ENCODE measurements at regions not wholly inside any gene's neighbourhood (a gene's known extent, or its start where the extent isn't known, plus 50 kb on each side); places are given as distances from the start of the nearest gene placed in this dataset.
"Not testable (repeated sequence)": the region's sequence is repeated elsewhere in the genome, so short reads cannot be mapped to it uniquely, and the experiment has no call there.

DNA sequence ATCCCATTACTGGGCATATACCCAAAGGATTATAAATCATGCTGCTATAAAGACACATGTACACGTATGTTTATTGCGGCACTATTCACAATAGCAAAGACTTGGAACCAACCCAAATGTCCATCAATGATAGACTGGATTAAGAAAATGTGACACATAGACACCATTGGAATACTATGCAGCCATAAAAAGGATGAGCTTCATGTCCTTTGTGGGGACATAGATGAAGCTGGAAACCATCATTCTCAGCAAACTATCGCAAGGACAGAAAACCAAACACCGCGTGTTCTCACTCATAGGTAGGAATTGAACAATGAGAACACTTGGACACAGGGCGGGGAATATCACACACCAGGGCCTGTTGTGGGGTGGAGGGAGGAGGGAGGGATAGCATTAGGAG, 105.3 kb downstream of the NOC3L start:
- DNase-seq (ENCODE audit: low read depth, low spot score); H3K4me3 ChIP-seq (ENCODE audit: low read length): not testable (repeated sequence)

GRCh38 chr10:94260455-94260854, 102.3 kb downstream of the NOC3L start:
- no peak overlapping the region for H3K4me3 ChIP-seq (ENCODE audit: low read length)
- no peak for DNase-seq (ENCODE audit: low read depth, low spot score)

GRCh38 chr10:94264085-94264484, 98.7 kb downstream of the NOC3L start:
- DNase-seq (ENCODE audit: low read depth, low spot score) = no peak
- H3K4me3 ChIP-seq (ENCODE audit: low read length) = no peak overlapping the region

DNA sequence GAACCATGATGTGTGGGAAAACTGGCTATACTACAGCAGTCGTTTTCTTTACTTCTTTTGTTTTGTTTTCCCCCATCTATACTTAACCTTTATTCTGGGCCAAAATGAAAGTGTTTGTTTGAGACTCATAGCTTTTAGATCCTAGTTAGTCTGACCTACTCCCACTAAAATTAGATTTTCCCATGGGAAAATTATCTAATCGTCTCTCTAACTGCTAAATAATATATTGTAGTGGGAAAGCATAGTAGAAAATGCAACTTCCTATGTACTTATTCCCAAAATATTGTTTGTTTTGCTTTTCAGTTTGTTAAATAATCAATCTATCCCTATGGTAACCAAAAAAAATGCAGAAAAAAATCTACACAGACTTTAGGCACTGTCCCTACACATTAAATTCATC, 96.6 kb downstream of the NOC3L start:
- no peak for DNase-seq (ENCODE audit: low read depth, low spot score)
- no peak overlapping the region for H3K4me3 ChIP-seq (ENCODE audit: low read length)

GRCh38 chr10:94268652-94269051, 94.1 kb downstream of the NOC3L start:
- DNase-seq (ENCODE audit: low read depth, low spot score) = no peak
- H3K4me3 ChIP-seq (ENCODE audit: low read length) = no peak overlapping the region

DNA sequence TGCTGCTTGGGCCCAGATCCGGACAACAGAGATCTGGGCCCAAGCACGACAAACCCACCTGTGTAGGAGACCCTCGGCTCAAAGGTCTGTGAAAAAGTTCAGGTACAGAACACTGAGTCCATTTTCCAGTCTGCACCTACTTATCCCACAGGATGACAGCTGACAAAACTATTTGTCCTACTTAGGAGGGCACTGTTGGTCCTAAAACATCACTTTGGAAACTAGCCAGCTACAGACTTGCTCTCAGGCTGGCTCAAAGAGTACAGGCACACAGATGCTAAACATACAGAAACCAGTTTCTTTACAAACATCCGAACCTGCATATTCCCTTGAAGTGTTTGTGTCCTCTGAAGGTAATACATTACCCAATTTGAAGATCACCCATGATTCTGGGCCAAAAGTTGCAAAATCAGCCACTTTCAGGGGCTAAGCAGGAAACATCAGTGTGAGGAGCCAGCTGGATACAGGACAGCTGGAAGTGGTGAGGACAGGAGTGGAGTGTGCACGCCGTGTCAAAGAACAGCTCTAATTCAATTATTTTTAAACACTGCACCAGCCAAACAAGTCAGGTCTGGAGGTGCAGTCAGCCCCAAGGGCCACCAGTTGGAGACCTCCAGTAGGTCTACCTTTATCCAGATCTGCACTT, 88.5 kb downstream of the NOC3L start:
- no peak for DNase-seq (ENCODE audit: low read depth, low spot score)

DNA sequence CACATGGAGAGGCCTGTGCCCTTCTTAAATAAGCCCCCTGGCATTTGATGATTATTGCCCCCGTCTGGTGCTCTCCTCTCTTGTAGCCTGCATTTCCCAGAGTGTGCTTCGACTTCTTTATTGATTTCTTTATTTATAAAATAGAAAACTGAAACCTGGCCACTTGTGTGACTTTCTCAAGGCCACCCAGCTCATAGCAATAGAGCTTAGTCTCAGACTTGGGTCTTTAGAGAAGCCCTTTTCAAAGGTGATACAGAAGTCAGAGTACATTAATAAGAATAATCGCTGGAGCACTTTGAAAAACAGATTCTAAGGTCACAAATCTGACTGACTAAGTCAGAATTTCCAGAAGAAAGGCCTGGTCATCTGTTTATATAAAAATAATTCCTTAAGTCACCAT, 86.6 kb downstream of the NOC3L start:
- DNase-seq (ENCODE audit: low read depth, low spot score) = no peak
- no peak overlapping the region for H3K4me3 ChIP-seq (ENCODE audit: low read length)

More for the DNA sequence above, 88.5 kb downstream of the NOC3L start:
- H3K4me3 ChIP-seq (ENCODE audit: low read length) = no peak overlapping the region

DNA sequence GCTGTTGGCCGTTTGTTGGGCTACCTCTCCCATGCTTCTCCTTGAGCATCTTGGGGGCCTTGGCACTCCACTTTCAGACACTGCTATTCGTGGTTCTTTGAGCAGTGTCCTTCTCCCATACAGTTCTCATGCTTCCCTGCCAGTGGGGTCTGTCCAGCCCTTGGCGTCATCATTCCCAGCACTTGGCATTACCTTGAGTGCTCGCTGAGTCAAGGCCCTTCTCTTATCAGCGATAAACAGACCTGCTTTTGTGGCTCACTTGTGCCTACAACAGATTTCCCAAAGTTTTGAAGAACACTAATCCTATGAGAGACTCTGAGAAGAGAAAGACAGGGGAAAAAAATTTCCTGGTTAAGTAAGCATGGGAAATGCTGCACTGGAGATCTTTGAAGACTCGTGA, 85.3 kb downstream of the NOC3L start:
- H3K4me3 ChIP-seq (ENCODE audit: low read length) = no peak overlapping the region
- DNase-seq (ENCODE audit: low read depth, low spot score) = no peak

DNA sequence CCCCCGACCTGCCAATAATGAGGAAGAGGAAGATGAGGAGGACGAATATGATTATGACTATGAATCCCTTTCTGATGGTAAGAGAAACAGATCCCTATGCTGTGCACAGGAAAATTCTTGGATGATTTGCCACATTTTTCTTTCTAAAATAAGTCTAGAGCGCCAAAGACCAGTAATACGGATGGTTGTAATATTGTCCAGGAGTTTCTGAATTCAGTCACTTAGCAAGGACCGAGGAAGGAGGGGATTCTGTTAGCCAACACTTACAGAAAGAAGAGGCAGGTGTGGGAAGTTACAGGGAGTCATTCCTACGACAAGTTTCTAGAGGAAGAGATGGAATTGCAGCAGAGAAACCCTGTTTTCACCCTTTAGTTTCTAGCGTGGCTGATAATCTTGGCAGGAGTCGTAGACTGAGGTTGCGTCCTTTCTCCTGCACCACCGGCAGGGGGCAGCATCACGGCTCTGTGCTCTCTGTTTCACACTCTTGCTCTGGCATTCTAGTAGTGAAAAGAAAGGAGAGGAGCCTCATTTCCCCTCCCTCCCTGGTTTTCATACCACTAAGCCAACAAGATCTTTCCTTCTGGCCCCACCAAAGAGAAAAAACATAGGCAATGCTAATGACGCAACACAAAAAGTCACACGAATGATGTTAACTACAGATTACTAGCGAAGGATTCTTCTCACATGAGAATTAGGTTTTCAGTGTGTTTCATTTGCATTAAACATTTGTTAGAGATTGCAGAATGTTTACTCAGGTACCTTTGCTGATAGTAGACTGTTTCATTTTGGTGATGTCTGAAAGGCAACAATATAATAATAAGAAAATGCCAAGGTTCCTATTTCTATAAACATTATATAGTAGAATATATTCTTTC, 82.7 kb downstream of the NOC3L start:
- H3K4me3 ChIP-seq (ENCODE audit: low read length) = no peak overlapping the region
- DNase-seq (ENCODE audit: low read depth, low spot score) = peak; percentile 53

DNA sequence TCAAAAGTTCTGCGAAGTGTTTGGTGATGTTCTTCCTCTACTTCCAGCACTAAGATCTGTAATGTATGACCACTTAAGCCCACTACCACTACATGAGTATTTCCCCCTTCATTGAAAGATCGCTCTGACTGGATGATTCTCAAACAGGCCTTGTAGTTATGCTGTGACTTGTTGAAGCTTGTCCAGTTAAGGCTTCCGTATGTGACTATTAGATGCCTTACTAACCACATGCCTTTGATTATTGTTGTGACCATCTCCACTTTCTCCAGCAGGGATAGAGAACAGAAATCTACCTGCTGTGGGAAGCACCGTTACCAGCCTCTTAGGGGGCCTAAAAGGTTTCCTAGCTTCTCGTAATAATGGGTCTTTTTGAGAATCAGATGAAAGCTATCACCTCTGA, 81.1 kb downstream of the NOC3L start:
- no peak for DNase-seq (ENCODE audit: low read depth, low spot score)
- H3K4me3 ChIP-seq (ENCODE audit: low read length) = no peak overlapping the region

GRCh38 chr10:94282369-94282768, 80.4 kb downstream of the NOC3L start:
- H3K4me3 ChIP-seq (ENCODE audit: low read length) = no peak overlapping the region
- no peak for DNase-seq (ENCODE audit: low read depth, low spot score)
